Liver (tissue), 7 donors: ENCODE measurements at regions not wholly inside any gene's neighbourhood (a gene's known extent, or its start where the extent isn't known, plus 50 kb on each side); places are given as distances from the start of the nearest gene placed in this dataset.
A peak's percentile ranks its signal among the peaks of the same experiment; 100 is the strongest.

Experiments
- DNase-seq: peaks from one replicate; pipeline ENCODE4 v3.0.0-alpha.2; 2017; ENCODE audit warnings: low spot score
- H3K27ac ChIP-seq, 2 donors: one replicate each; pipeline ENCODE4 v1.7.0; 2013; ENCODE audit warnings: inconsistent platforms in 2 of 2, low read length in 2 of 2, control low read depth in 1 of 2, low read depth in 1 of 2, mild to moderate bottlenecking in 1 of 2
- H3K27me3 ChIP-seq, 4 donors: one replicate each; pipeline versions ENCODE4 v1.6.1 to v1.7.0; 2013; ENCODE audit warnings: low read length in 3 of 4, inconsistent platforms in 1 of 4, mild to moderate bottlenecking in 1 of 4, moderate library complexity in 1 of 4; ENCODE audit not compliant: control insufficient read depth in 4 of 4, insufficient read depth in 4 of 4
- H3K36me3 ChIP-seq, 4 donors: one replicate each; pipeline versions ENCODE4 v1.6.1 to v1.7.0; 2013; ENCODE audit warnings: low read length in 3 of 4, mild to moderate bottlenecking in 3 of 4, low read depth in 1 of 4, moderate library complexity in 1 of 4; ENCODE audit not compliant: control insufficient read depth in 4 of 4, insufficient read depth in 3 of 4
- H3K4me1 ChIP-seq, 4 donors: one replicate each; pipeline versions ENCODE4 v1.6.1 to v1.7.0; 2013; ENCODE audit warnings: low read length in 3 of 4, mild to moderate bottlenecking in 3 of 4, moderate library complexity in 1 of 4; ENCODE audit not compliant: control insufficient read depth in 4 of 4, insufficient read depth in 4 of 4
- H3K4me3 ChIP-seq, 3 donors: one replicate each; pipeline versions ENCODE4 v1.6.1 to v1.7.0; 2013; ENCODE audit warnings: low read length in 3 of 3, control low read depth in 1 of 3, low read depth in 1 of 3, mild to moderate bottlenecking in 1 of 3
- H3K9ac ChIP-seq, 2 donors: one replicate each; pipeline ENCODE4 v1.7.0; 2013; ENCODE audit warnings: low read length in 2 of 2, mild to moderate bottlenecking in 2 of 2, moderate library complexity in 2 of 2, control low read depth in 1 of 2, low read depth in 1 of 2
- H3K9me3 ChIP-seq, 4 donors: one replicate each; pipeline versions ENCODE4 v1.6.1 to v1.7.0; 2013; ENCODE audit warnings: low read length in 3 of 4; ENCODE audit not compliant: control insufficient read depth in 4 of 4
- ATF3 ChIP-seq: IDR thresholded peaks from 2 replicates; pipeline ENCODE4 v1.6.1; 2016; ENCODE audit warnings: antibody characterized with exemption
- EGR1 ChIP-seq, 2 donors: IDR thresholded peaks; 2 replicates each; pipeline ENCODE4 v1.6.1; 2016 to 2018; ENCODE audit warnings: antibody characterized with exemption in 2 of 2, low read depth in 2 of 2
- FOXA1 ChIP-seq: IDR thresholded peaks from 2 replicates; pipeline ENCODE4 v1.6.1; 2016; ENCODE audit warnings: antibody characterized with exemption
- GABPA ChIP-seq, 2 donors: IDR thresholded peaks in 1 of 2; conservative IDR thresholded peaks in 1 of 2; 2 replicates each; pipeline ENCODE4 v1.6.1; 2016; ENCODE audit warnings: antibody characterized with exemption in 2 of 2, mild to moderate bottlenecking in 1 of 2, moderate library complexity in 1 of 2
- HNF4A ChIP-seq, 2 donors: conservative IDR thresholded peaks; 2 replicates each; pipeline ENCODE4 v1.6.1; 2016; ENCODE audit warnings: antibody characterized with exemption in 2 of 2, mild to moderate bottlenecking in 2 of 2
- HNF4G ChIP-seq: IDR thresholded peaks from 2 replicates; pipeline ENCODE4 v1.6.1; 2016; ENCODE audit warnings: antibody characterized with exemption
- JUND ChIP-seq, 2 donors: IDR thresholded peaks; 2 replicates each; pipeline ENCODE4 v1.6.1; 2016; ENCODE audit warnings: antibody characterized with exemption in 2 of 2
- MAX ChIP-seq: IDR thresholded peaks from 2 replicates; pipeline ENCODE4 v1.6.1; 2016; ENCODE audit warnings: antibody characterized with exemption
- NR2F2 ChIP-seq: IDR thresholded peaks from 2 replicates; pipeline ENCODE4 v1.6.1; 2016; ENCODE audit warnings: antibody characterized with exemption
- RAD21 ChIP-seq, 2 donors: IDR thresholded peaks; 2 replicates each; pipeline ENCODE4 v1.6.1; 2016; ENCODE audit warnings: antibody characterized with exemption in 2 of 2, mild to moderate bottlenecking in 2 of 2
- SP1 ChIP-seq: IDR thresholded peaks from 2 replicates; pipeline ENCODE4 v1.6.1; 2018; ENCODE audit warnings: antibody characterized with exemption, mild to moderate bottlenecking
- TAF1 ChIP-seq: conservative IDR thresholded peaks from 2 replicates; pipeline ENCODE4 v1.6.1; 2016; ENCODE audit warnings: antibody characterized with exemption, mild to moderate bottlenecking
- YY1 ChIP-seq: IDR thresholded peaks from 2 replicates; pipeline ENCODE4 v1.6.1; 2016; ENCODE audit warnings: antibody characterized with exemption, mild to moderate bottlenecking
- ZBTB33 ChIP-seq: IDR thresholded peaks from 2 replicates; pipeline ENCODE4 v1.6.1; 2016; ENCODE audit warnings: antibody characterized with exemption
- WGBS: extraction: QIAGEN DNeasy Blood & Tissue Kit; methylation state at CpG from one replicate; pipeline ENCODE4 v1.1.7; 2013; 5-methylcytosine and 5-hydroxymethylcytosine counted together
- donor health status: healthy.
- donor health status: healthy.
- donor health status: healthy.
- donor health status: healthy.

GRCh38 chrX:20432746-20433387 is 166.2 kb upstream of the RPS6KA3 start:
- no peak overlapping the region for H3K27ac ChIP-seq
- no peaks in the 10 kb centered on the region for H3K9me3 ChIP-seq
- H3K9ac ChIP-seq, result no peak overlapping the region
- no peaks in the 10 kb centered on the region for H3K36me3 ChIP-seq
- H3K4me1 ChIP-seq, result peaks cover 0 to 15% (median 4%) of the 10 kb centered on the region in 4 donors
- WGBS, result 70% methylated on average over 2 of the region's 2 CpGs
- no peak for TF ChIP-seq RAD21 (IDR thresholded peaks at IDR 0.05)
- no peak for TF ChIP-seq JUND (IDR thresholded peaks at IDR 0.05)
- TF ChIP-seq TAF1, result no peak
- no peak for TF ChIP-seq ATF3
- no peak for TF ChIP-seq EGR1 (IDR thresholded peaks at IDR 0.05; ENCODE audit: low read depth in 2 of 2)
- TF ChIP-seq NR2F2, result no peak
- no peak for TF ChIP-seq FOXA1
- TF ChIP-seq ZBTB33, result no peak
- no peak for TF ChIP-seq MAX
- TF ChIP-seq SP1, result no peak
- no peak for TF ChIP-seq GABPA (IDR thresholded peaks at IDR 0.05 in 1 of 2, conservative IDR thresholded peaks at IDR 0.05 in 1 of 2)
- no peak for TF ChIP-seq YY1
- no peak for TF ChIP-seq HNF4A (conservative IDR thresholded peaks at IDR 0.05)
- DNase-seq, result no peak
- H3K27me3 ChIP-seq, result peaks cover 0 to 6% (median 0%) of the 10 kb centered on the region in 4 donors
- no peak overlapping the region for H3K4me3 ChIP-seq

- H3K27ac ChIP-seq, result no peak overlapping the region
- H3K27me3 ChIP-seq, result peaks cover 0 to 6% (median 0%) of the 10 kb centered on the region in 4 donors
- DNase-seq, result no peak
- no peak for TF ChIP-seq HNF4G
- TF ChIP-seq JUND (IDR thresholded peaks at IDR 0.05), result no peak
- TF ChIP-seq YY1, result no peak
- TF ChIP-seq HNF4A (conservative IDR thresholded peaks at IDR 0.05), result no peak
- H3K4me1 ChIP-seq, result peaks cover 0 to 15% (median 4%) of the 10 kb centered on the region in 4 donors
- WGBS, result 85% methylated on average over 3 of the region's 3 CpGs
- no peaks in the 10 kb centered on the region for H3K36me3 ChIP-seq
- H3K9me3 ChIP-seq, result no peaks in the 10 kb centered on the region
- no peak overlapping the region for H3K4me3 ChIP-seq
- H3K9ac ChIP-seq, result no peak overlapping the region
Observed at GRCh38 chrX:20432048-20432447, 165.3 kb upstream of the RPS6KA3 start.

- Histone ChIP-seq H3K4me3 (no peak overlapping the region), H3K27me3 (peaks cover 0 to 6% (median 0%) of the 10 kb centered on the region in 4 donors), H3K9ac (no peak overlapping the region), H3K27ac (no peak overlapping the region), H3K4me1 (peaks cover 0 to 15% (median 4%) of the 10 kb centered on the region in 4 donors), H3K36me3 (no peaks in the 10 kb centered on the region), H3K9me3 (no peaks in the 10 kb centered on the region)
- no peak for DNase-seq
- WGBS, result 27% methylated on average over 1 of the region's 1 CpG
- TF ChIP-seq HNF4A (conservative IDR thresholded peaks at IDR 0.05) (peak; percentile 44 to 54), YY1 (peak; percentile 12), SP1 (no peak)
Observed at GRCh38 chrX:20431486-20431885, 164.8 kb upstream of the RPS6KA3 start.
